HG03342 (cell line): ENCODE measurements at regions not wholly inside any gene's neighbourhood (a gene's known extent, or its start where the extent isn't known, plus 50 kb on each side); places are given as distances from the start of the nearest gene placed in this dataset.

Source experiments
- ATAC-seq: cut with Tn5 transposase; IDR thresholded peaks from one replicate; pipeline ENCODE4 v1.9.1; 2021; ENCODE audit warnings: mild to moderate bottlenecking, moderate library complexity; ENCODE audit not compliant: unreplicated experiment

- no peak for ATAC-seq
Measured at GRCh38 chr20:61191096-61191495, 61.0 kb upstream of the CDH4 start.

- ATAC-seq: no peak
Measured at GRCh38 chr20:61192337-61192950, 59.6 kb upstream of the CDH4 start.

GRCh38 chr20:61193164-61193563 is 58.9 kb upstream of the CDH4 start:
- no peak for ATAC-seq
